MM.1S (cell line): ENCODE measurements at regions not wholly inside any gene's neighbourhood (a gene's known extent, or its start where the extent isn't known, plus 50 kb on each side); places are given as distances from the start of the nearest gene placed in this dataset.

Source experiments
- DNase-seq: peaks from one replicate; pipeline ENCODE4 v3.0.0-alpha.2; 2015
- H2AFZ ChIP-seq: fragments of 300-600 bp; sonication (generic); 2 replicates; pipeline ENCODE4 v1.6.0; 2016; ENCODE audit warnings: antibody characterized with exemption, low read length
- H3F3A ChIP-seq: fragments of 300-600 bp; sonication (generic); 2 replicates; pipeline ENCODE4 v1.6.1; 2016; ENCODE audit warnings: mild to moderate bottlenecking, antibody characterized with exemption, low read length, moderate library complexity, mixed read lengths; ENCODE audit not compliant: insufficient read depth
- H3K27ac ChIP-seq: fragments of 300-600 bp; sonication (generic); 2 replicates; pipeline ENCODE4 v1.5.1; 2016; ENCODE audit warnings: mild to moderate bottlenecking, low read length
- H3K27me3 ChIP-seq: fragments of 300-600 bp; sonication (generic); replicated peaks from 2 replicates; pipeline ENCODE4 v1.6.0; 2016; ENCODE audit warnings: low read length; ENCODE audit not compliant: insufficient read depth
- H3K36me3 ChIP-seq: fragments of 300-600 bp; sonication (generic); replicated peaks from 2 replicates; pipeline ENCODE4 v1.6.1; 2016; ENCODE audit warnings: mild to moderate bottlenecking, low read length, mixed read lengths; ENCODE audit not compliant: insufficient read depth
- H3K4me1 ChIP-seq: fragments of 300-600 bp; sonication (generic); 2 replicates; pipeline ENCODE4 v1.6.1; 2016; ENCODE audit warnings: low read length, mixed read lengths
- H3K4me2 ChIP-seq: fragments of 300-600 bp; sonication (generic); 2 replicates; pipeline ENCODE4 v1.6.0; 2016; ENCODE audit warnings: low read depth, low read length
- H3K4me3 ChIP-seq: fragments of 300-600 bp; sonication (generic); 2 replicates; pipeline ENCODE4 v1.5.1; 2016; ENCODE audit warnings: low read length, mixed read lengths
- H3K79me2 ChIP-seq: fragments of 300-600 bp; sonication (generic); 2 replicates; pipeline ENCODE4 v1.6.1; 2016; ENCODE audit warnings: mixed run types, low read length, mixed read lengths
- H3K9ac ChIP-seq: fragments of 300-600 bp; sonication (generic); 2 replicates; pipeline ENCODE4 v1.6.1; 2016; ENCODE audit warnings: low read length, mixed read lengths
- H3K9me2 ChIP-seq: fragments of 300-600 bp; sonication (generic); replicated peaks from 2 replicates; pipeline ENCODE4 v1.6.1; 2016; ENCODE audit warnings: mild to moderate bottlenecking, low read length, mixed read lengths; ENCODE audit not compliant: insufficient read depth
- H3K9me3 ChIP-seq: fragments of 300-600 bp; sonication (generic); replicated peaks from 2 replicates; pipeline ENCODE4 v1.6.1; 2016; ENCODE audit warnings: mild to moderate bottlenecking, low read length, mixed read lengths; ENCODE audit not compliant: insufficient read depth
- H4K20me1 ChIP-seq: fragments of 300-600 bp; sonication (generic); 2 replicates; pipeline ENCODE4 v1.6.1; 2016; ENCODE audit warnings: mild to moderate bottlenecking, low read length, moderate library complexity, mixed read lengths; ENCODE audit not compliant: insufficient read depth
- EZH2 ChIP-seq: fragments of 300-600 bp; sonication (generic); optimal IDR thresholded peaks from 2 replicates; pipeline ENCODE3; 2017; ENCODE audit warnings: low read depth, mild to moderate bottlenecking, antibody characterized with exemption, low read length, mixed read lengths
- EZH2phosphoT487 ChIP-seq: fragments of 300-600 bp; sonication (generic); IDR thresholded peaks from 2 replicates; pipeline ENCODE4 v1.6.1; 2018; ENCODE audit warnings: antibody characterized with exemption, low read length
- TF ChIP-seq, protein P1 (sequence below): fragments of 300-600 bp; sonication (generic); IDR thresholded peaks from 2 replicates; pipeline ENCODE4 v1.5.1; 2016; ENCODE audit warnings: antibody characterized with exemption, low read length, mixed read lengths

GRCh38 chr13:73462241-73462640 lies 403.4 kb downstream of the KLF5 start:
- no peaks in the 10 kb centered on the region for H3K36me3 ChIP-seq
- H2AFZ ChIP-seq: no peak overlapping the region
- no peaks in the 10 kb centered on the region for H3K4me1 ChIP-seq
- no peaks in the 10 kb centered on the region for H3K9me3 ChIP-seq
- TF ChIP-seq EZH2: no peak
- TF ChIP-seq EZH2phosphoT487: no peak
- TF ChIP-seq, protein P1, sequence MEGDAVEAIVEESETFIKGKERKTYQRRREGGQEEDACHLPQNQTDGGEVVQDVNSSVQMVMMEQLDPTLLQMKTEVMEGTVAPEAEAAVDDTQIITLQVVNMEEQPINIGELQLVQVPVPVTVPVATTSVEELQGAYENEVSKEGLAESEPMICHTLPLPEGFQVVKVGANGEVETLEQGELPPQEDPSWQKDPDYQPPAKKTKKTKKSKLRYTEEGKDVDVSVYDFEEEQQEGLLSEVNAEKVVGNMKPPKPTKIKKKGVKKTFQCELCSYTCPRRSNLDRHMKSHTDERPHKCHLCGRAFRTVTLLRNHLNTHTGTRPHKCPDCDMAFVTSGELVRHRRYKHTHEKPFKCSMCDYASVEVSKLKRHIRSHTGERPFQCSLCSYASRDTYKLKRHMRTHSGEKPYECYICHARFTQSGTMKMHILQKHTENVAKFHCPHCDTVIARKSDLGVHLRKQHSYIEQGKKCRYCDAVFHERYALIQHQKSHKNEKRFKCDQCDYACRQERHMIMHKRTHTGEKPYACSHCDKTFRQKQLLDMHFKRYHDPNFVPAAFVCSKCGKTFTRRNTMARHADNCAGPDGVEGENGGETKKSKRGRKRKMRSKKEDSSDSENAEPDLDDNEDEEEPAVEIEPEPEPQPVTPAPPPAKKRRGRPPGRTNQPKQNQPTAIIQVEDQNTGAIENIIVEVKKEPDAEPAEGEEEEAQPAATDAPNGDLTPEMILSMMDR: no peak
- H4K20me1 ChIP-seq: no peaks in the 10 kb centered on the region
- no peaks in the 10 kb centered on the region for H3K9me2 ChIP-seq
- H3K27ac ChIP-seq: no peak overlapping the region
- no peaks in the 10 kb centered on the region for H3K27me3 ChIP-seq
- H3F3A ChIP-seq: no peaks in the 10 kb centered on the region
- H3K4me2 ChIP-seq: no peak overlapping the region
- no peak overlapping the region for H3K4me3 ChIP-seq
- no peaks in the 10 kb centered on the region for H3K79me2 ChIP-seq
- no peak for DNase-seq
- no peak overlapping the region for H3K9ac ChIP-seq

DNA sequence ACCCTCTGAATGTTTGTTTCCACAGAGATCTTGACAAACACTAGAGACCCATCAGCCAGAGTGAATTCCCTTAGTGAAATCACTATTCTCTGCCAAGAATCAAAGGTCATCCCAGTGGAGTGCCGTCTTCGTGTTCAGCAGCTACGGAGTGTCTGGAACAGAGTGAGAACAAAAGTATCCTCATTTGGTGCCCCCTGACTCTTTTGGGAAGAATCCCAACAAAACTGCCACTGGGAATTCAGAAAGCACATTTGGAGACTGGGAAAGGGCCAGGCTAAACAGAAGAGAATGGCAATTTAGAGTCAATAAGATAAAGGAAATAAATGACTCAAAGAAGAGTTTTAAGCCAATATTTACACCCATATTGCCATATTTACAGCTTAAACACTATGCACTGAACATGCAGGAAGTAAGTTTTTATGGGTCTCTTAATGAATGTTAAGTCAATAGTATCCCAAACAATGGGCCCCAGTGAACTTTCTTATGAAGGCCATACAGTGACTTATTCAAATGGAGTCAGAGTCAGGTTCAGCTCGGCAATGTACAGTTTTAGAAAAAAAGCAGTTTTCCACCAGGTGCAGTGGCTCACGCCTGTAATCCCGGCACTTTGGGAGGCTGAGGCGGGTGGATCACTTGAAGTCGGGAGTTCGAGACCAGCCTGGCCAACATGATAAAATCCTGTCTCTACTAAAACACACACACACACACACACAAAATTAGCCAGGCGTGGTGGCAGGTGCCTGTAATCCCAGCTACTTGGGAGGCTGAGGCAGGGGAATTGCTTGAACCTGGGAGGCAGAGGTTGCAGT lies 392.6 kb downstream of the KLF5 start:
- no peak overlapping the region for H3K4me3 ChIP-seq
- H3F3A ChIP-seq: no peaks in the 10 kb centered on the region
- H3K9ac ChIP-seq: no peak overlapping the region
- H3K27ac ChIP-seq: no peak overlapping the region
- TF ChIP-seq EZH2: no peak
- TF ChIP-seq, protein P1: no peak
- TF ChIP-seq EZH2phosphoT487: no peak
- no peaks in the 10 kb centered on the region for H3K4me1 ChIP-seq
- H3K4me2 ChIP-seq: no peak overlapping the region
- no peak for DNase-seq
- no peak overlapping the region for H2AFZ ChIP-seq
- H3K9me3 ChIP-seq: no peaks in the 10 kb centered on the region
- H3K36me3 ChIP-seq: no peaks in the 10 kb centered on the region
- no peaks in the 10 kb centered on the region for H4K20me1 ChIP-seq
- no peaks in the 10 kb centered on the region for H3K79me2 ChIP-seq
- no peaks in the 10 kb centered on the region for H3K27me3 ChIP-seq
- no peaks in the 10 kb centered on the region for H3K9me2 ChIP-seq

- H3F3A ChIP-seq: no peaks in the 10 kb centered on the region
- no peak overlapping the region for H3K4me3 ChIP-seq
- H4K20me1 ChIP-seq: no peaks in the 10 kb centered on the region
- no peaks in the 10 kb centered on the region for H3K4me1 ChIP-seq
- no peak overlapping the region for H3K27ac ChIP-seq
- no peak overlapping the region for H3K9ac ChIP-seq
- no peaks in the 10 kb centered on the region for H3K36me3 ChIP-seq
- H3K4me2 ChIP-seq: no peak overlapping the region
- no peaks in the 10 kb centered on the region for H3K9me2 ChIP-seq
- no peaks in the 10 kb centered on the region for H3K79me2 ChIP-seq
- H2AFZ ChIP-seq: no peak overlapping the region
- TF ChIP-seq EZH2phosphoT487 (no peak), EZH2 (no peak)
- TF ChIP-seq, protein P1: no peak
- DNase-seq: no peak
- H3K27me3 ChIP-seq: no peaks in the 10 kb centered on the region
- no peaks in the 10 kb centered on the region for H3K9me3 ChIP-seq
Measured at GRCh38 chr13:73450583-73450982, 391.8 kb downstream of the KLF5 start.
